ENCODE measurements at regions not wholly inside any gene's neighbourhood (a gene's known extent, or its start where the extent isn't known, plus 50 kb on each side); places are given as distances from the start of the nearest gene placed in this dataset.

- FAIRE-seq = no peak
These were observed 157.0 kb upstream of the AGR3 start for GRCh38 chr7:17038783-17039170.

More at GRCh38 chr7:17038783-17039170, 157.0 kb upstream of the AGR3 start:
- H4K91ac ChIP-seq (replicated peaks; ENCODE audit: insufficient read length, low read length) = no peak overlapping the region
- H2AFZ ChIP-seq (ENCODE audit: low read length) = no peak overlapping the region
- H3K79me2 ChIP-seq (ENCODE audit: control insufficient read depth in 1 of 2, insufficient read depth in 2 of 2, low read length in 2 of 2) = no peaks in the 10 kb centered on the region
- H3K36me3 ChIP-seq (ENCODE audit: control insufficient read depth in 2 of 4, insufficient read depth in 4 of 4, low read length in 3 of 4) = no peaks in the 10 kb centered on the region
- no peak overlapping the region for H2BK12ac ChIP-seq (ENCODE audit: low read depth, low read length)
- H3K23me2 ChIP-seq (ENCODE audit: low read depth, low read length) = no peaks in the 10 kb centered on the region
- no peak overlapping the region for H2BK120ac ChIP-seq (replicated peaks; ENCODE audit: low read depth, low read length)
- no peaks in the 10 kb centered on the region for H3K4me1 ChIP-seq (replicated peaks in 1 of 4; ENCODE audit: control insufficient read depth in 3 of 4, insufficient read depth in 4 of 4, low read length in 3 of 4)
- CTCF ChIA-PET (ENCODE audit: partially characterized antibody) = interaction anchor here (1.1 kb wide), 1 partner anchor 112 kb away, joined by 4 read pairs; no protein-coding TSS in a partner anchor
- H3K4me2 ChIP-seq (ENCODE audit: insufficient read depth in 1 of 2, low read depth in 2 of 2, low read length in 2 of 2) = no peak overlapping the region
- no peak overlapping the region for H4K5ac ChIP-seq (ENCODE audit: insufficient read length, low read depth, low read length)
- WGBS, 2 experiments (ENCODE audit: extremely low coverage in 1 of 2, insufficient coverage in 1 of 2, insufficient read length in 1 of 2, insufficient replicate concordance in 2 of 2, low coverage in 1 of 2, low lambda C conversion rate in 2 of 2, missing lambda C conversion rate in 1 of 2) = 90% methylated on average over 2 of the region's 2 CpGs; no CpG with 5 or more reads in 1 of the 2 experiments
- no peak overlapping the region for H2BK20ac ChIP-seq (ENCODE audit: low read length)
- no peaks in the 10 kb centered on the region for H3K9me3 ChIP-seq (ENCODE audit: insufficient read depth in 2 of 2, low read depth in 1 of 2, low read length in 1 of 2)
- no peak overlapping the region for H3K27ac ChIP-seq (ENCODE audit: low read depth, low read length)
- no peaks in the 10 kb centered on the region for H3K79me1 ChIP-seq (ENCODE audit: low read depth, low read length)
- H2BK5ac ChIP-seq (ENCODE audit: low read depth, low read length) = no peak overlapping the region
- no peak overlapping the region for H3K4me3 ChIP-seq (ENCODE audit: extremely low read depth in 1 of 4, insufficient read depth in 2 of 4, low read depth in 3 of 4, low read length in 4 of 4)
- H2BK15ac ChIP-seq (ENCODE audit: low read length) = no peak overlapping the region
- TF ChIP-seq TBP (IDR thresholded peaks at IDR 0.05; ENCODE audit: low read depth, low read length) (no peak), FOSL1 (IDR thresholded peaks at IDR 0.05; ENCODE audit: insufficient read depth, low read depth, low read length) (no peak), CHD1 (IDR thresholded peaks at IDR 0.05; ENCODE audit: low read depth, low read length) (no peak), CTBP2 (IDR thresholded peaks at IDR 0.05; ENCODE audit: borderline replicate concordance, insufficient read depth, insufficient read length, low read length) (no peak), JUND (IDR thresholded peaks at IDR 0.05; ENCODE audit: low read length) (no peak), TCF12 (IDR thresholded peaks at IDR 0.05; ENCODE audit: low read depth, low read length) (no peak)
- H3K18ac ChIP-seq (ENCODE audit: extremely low read depth, low read length) = no peak overlapping the region
- no peak overlapping the region for H2AK5ac ChIP-seq (ENCODE audit: low read depth, low read length)
- H3K27me3 ChIP-seq (replicated peaks in 1 of 4; ENCODE audit: control insufficient read depth in 3 of 4, extremely low read depth in 1 of 4, insufficient read depth in 3 of 4, low read length in 3 of 4) = no peaks in the 10 kb centered on the region
- H3K4ac ChIP-seq (replicated peaks; ENCODE audit: insufficient read length, low read depth, low read length) = no peak overlapping the region
- no peak overlapping the region for H4K8ac ChIP-seq (ENCODE audit: extremely low read depth, insufficient read depth, low read length)
- DNase-seq (ENCODE audit: low read depth in 1 of 2, low spot score in 2 of 2) = no peak
- no peak overlapping the region for H3K14ac ChIP-seq (ENCODE audit: insufficient read length)
- H4K20me1 ChIP-seq (replicated peaks in 1 of 2; ENCODE audit: control insufficient read depth in 1 of 2, insufficient read depth in 2 of 2, low read length in 2 of 2) = no peaks in the 10 kb centered on the region
- H3K23ac ChIP-seq (ENCODE audit: insufficient read length) = no peak overlapping the region
- no peak overlapping the region for H3K56ac ChIP-seq (replicated peaks; ENCODE audit: insufficient read length, low read depth, low read length)
- POLR2A ChIA-PET (ENCODE audit: partially characterized antibody) = no interaction called here
- H3K9ac ChIP-seq (replicated peaks in 1 of 4; ENCODE audit: extremely low read depth in 1 of 4, low read depth in 3 of 4, low read length in 3 of 4) = no peak overlapping the region
